Aorta (tissue), 5 donors: ENCODE measurements at regions not wholly inside any gene's neighbourhood (a gene's known extent, or its start where the extent isn't known, plus 50 kb on each side); places are given as distances from the start of the nearest gene placed in this dataset.
"Not testable (repeated sequence)": the region's sequence is repeated elsewhere in the genome, so short reads cannot be mapped to it uniquely, and the experiment has no call there.

Source experiments
- ATAC-seq: fragments of 200-7000 bp; cut with Tn5 transposase; one replicate; pipeline ENCODE4 v1.9.1; 2022; ENCODE audit warnings: moderate library complexity; ENCODE audit not compliant: low FRiP score
- DNase-seq, 2 donors: peaks; one replicate each; pipeline ENCODE4 v3.0.0-alpha.2; 2020
- H3K27ac ChIP-seq, 2 donors: one replicate each; pipeline ENCODE4 v1.5.1; 2013; ENCODE audit warnings: low read length in 2 of 2, mild to moderate bottlenecking in 2 of 2, moderate library complexity in 2 of 2, control low read depth in 1 of 2, inconsistent platforms in 1 of 2, low read depth in 1 of 2
- H3K27me3 ChIP-seq, 2 donors: one replicate each; pipeline ENCODE4 v1.6.1; 2013; ENCODE audit warnings: control low read depth in 1 of 2, low read length in 1 of 2, mild to moderate bottlenecking in 1 of 2, moderate library complexity in 1 of 2; ENCODE audit not compliant: insufficient read depth in 2 of 2, control insufficient read depth in 1 of 2
- H3K36me3 ChIP-seq, 2 donors: one replicate each; pipeline ENCODE4 v1.6.1; 2013; ENCODE audit warnings: control low read depth in 1 of 2, low read length in 1 of 2, mild to moderate bottlenecking in 1 of 2; ENCODE audit not compliant: insufficient read depth in 2 of 2, control insufficient read depth in 1 of 2
- H3K4me1 ChIP-seq, 2 donors: one replicate each; pipeline ENCODE4 v1.6.1; 2013; ENCODE audit warnings: low read length in 2 of 2, control low read depth in 1 of 2, mild to moderate bottlenecking in 1 of 2, moderate library complexity in 1 of 2; ENCODE audit not compliant: insufficient read depth in 2 of 2, control insufficient read depth in 1 of 2
- H3K4me3 ChIP-seq, 2 donors: one replicate each; pipeline ENCODE4 v1.5.1; 2013; ENCODE audit warnings: low read length in 2 of 2, control low read depth in 1 of 2, mild to moderate bottlenecking in 1 of 2
- H3K9me3 ChIP-seq: one replicate; pipeline ENCODE4 v1.6.1; 2013; ENCODE audit warnings: mild to moderate bottlenecking, low read length; ENCODE audit not compliant: control insufficient read depth
- WGBS, 2 donors: extraction: QIAGEN DNeasy Blood & Tissue Kit; methylation state at CpG; one replicate each; pipeline ENCODE4 v1.1.7; 2013; 5-methylcytosine and 5-hydroxymethylcytosine counted together
- intact Hi-C, 2 donors: fragments of 100-400 bp; cut with DNase I; formaldehyde crosslinking; loops; one replicate each; pipeline versions ENCODE4 v1.14.2 to v1.15.0; 2022
- donor health status: healthy with polysubstance abuse.
- donor health status: Bipolar disorder and iron deficiency.
- donor health status: DM: no; HTN: no; CAD: no.
- donor health status: DM: no; HTN: no; CAD: no.
- donor health status: DM: yes; HTN: yes; CAD: no.

- Histone ChIP-seq H3K36me3 (no peaks in the 10 kb centered on the region), H3K27me3 (no peaks in the 10 kb centered on the region), H3K4me3 (no peak overlapping the region), H3K27ac (no peak overlapping the region), H3K4me1 (no peaks in the 10 kb centered on the region), H3K9me3 (no peaks in the 10 kb centered on the region)
- ATAC-seq: no peak
- intact Hi-C loops: loop anchor here in 1 of 2 donors (10.0 kb wide), 1 partner anchor 396 kb away; the partner anchor contains the start of gene GUCY2F
- WGBS, 2 donors: 73 to 80% methylated on average over 2 of the region's 2 CpGs
- no peak for DNase-seq
Observed at GRCh38 chrX:109880629-109881028, 122.3 kb upstream of the TMEM164 start.

GRCh38 chrX:109886122-109886761 is 116.7 kb upstream of the TMEM164 start:
- DNase-seq (no peak), ATAC-seq (no peak)
- Histone ChIP-seq H3K4me1 (no peaks in the 10 kb centered on the region), H3K9me3 (no peaks in the 10 kb centered on the region), H3K27me3 (peaks cover 0 to 1% of the 10 kb centered on the region in 2 donors), H3K4me3 (no peak overlapping the region), H3K36me3 (no peaks in the 10 kb centered on the region), H3K27ac (no peak overlapping the region)
- intact Hi-C loops: loop anchor here (5.0 to 10.0 kb wide), 3 partner anchors 174 to 401 kb away; partner anchors contain the start of gene GUCY2F (in 1 of the 2)
- WGBS, 2 donors: 41 to 52% methylated on average over 4 of the region's 4 CpGs

GRCh38 chrX:109889289-109890006 is 113.5 kb upstream of the TMEM164 start:
- ATAC-seq (no peak), DNase-seq (no peak)
- Histone ChIP-seq H3K27ac (no peak overlapping the region), H3K9me3 (no peaks in the 10 kb centered on the region), H3K27me3 (peaks cover 0 to 1% of the 10 kb centered on the region in 2 donors), H3K4me1 (no peaks in the 10 kb centered on the region), H3K36me3 (no peaks in the 10 kb centered on the region), H3K4me3 (no peak overlapping the region)
- intact Hi-C loops: loop anchor here (5.0 to 10.0 kb wide), 3 partner anchors 177 to 405 kb away; partner anchors contain the start of gene GUCY2F (in 1 of the 2)
- WGBS, 2 donors: 49 to 65% methylated on average over 4 of the region's 4 CpGs

- 70 to 80% methylated on average over 3 of the region's 3 CpGs for WGBS, 2 donors
- Histone ChIP-seq H3K9me3 (no peaks in the 10 kb centered on the region), H3K27me3 (peaks cover 0 to 1% of the 10 kb centered on the region in 2 donors), H3K27ac (no peak overlapping the region), H3K36me3 (no peaks in the 10 kb centered on the region), H3K4me1 (no peaks in the 10 kb centered on the region), H3K4me3 (no peak overlapping the region)
- DNase-seq: no peak
- ATAC-seq: peak; percentile 25
- intact Hi-C loops: no loop called here
Observed at GRCh38 chrX:109890300-109890699, 112.6 kb upstream of the TMEM164 start.

GRCh38 chrX:109890910-109891502 is 111.9 kb upstream of the TMEM164 start:
- Histone ChIP-seq H3K27ac (no peak overlapping the region), H3K4me3 (no peak overlapping the region), H3K27me3 (peaks cover 0 to 1% of the 10 kb centered on the region in 2 donors), H3K9me3 (no peaks in the 10 kb centered on the region), H3K4me1 (no peaks in the 10 kb centered on the region), H3K36me3 (no peaks in the 10 kb centered on the region)
- peak; percentile 84 for ATAC-seq
- 11 to 20% methylated on average over 7 of the region's 7 CpGs for WGBS, 2 donors
- peak in 1 of 2 donors; percentile 62 for DNase-seq
- intact Hi-C loops: no loop called here

GRCh38 chrX:109896024-109896423 is 106.9 kb upstream of the TMEM164 start:
- ATAC-seq, intact Hi-C loops, H3K4me3 ChIP-seq, H3K27me3 ChIP-seq, DNase-seq, H3K9me3 ChIP-seq, H3K27ac ChIP-seq, H3K4me1 ChIP-seq, H3K36me3 ChIP-seq: not testable (repeated sequence)
- no CpG with 5 or more reads among the region's 1 CpG for WGBS, 2 donors

GRCh38 chrX:109902665-109903064 is 100.2 kb upstream of the TMEM164 start:
- H3K9me3 ChIP-seq: no peaks in the 10 kb centered on the region
- no peak overlapping the region for H3K4me3 ChIP-seq
- no peaks in the 10 kb centered on the region for H3K27me3 ChIP-seq
- no peak overlapping the region for H3K27ac ChIP-seq
- intact Hi-C loops: no loop called here
- no peaks in the 10 kb centered on the region for H3K36me3 ChIP-seq
- ATAC-seq: no peak
- H3K4me1 ChIP-seq: no peaks in the 10 kb centered on the region
- DNase-seq: no peak
- WGBS, 2 donors: 51 to 53% methylated on average over 4 of the region's 4 CpGs

GRCh38 chrX:109911046-109911445 is 91.9 kb upstream of the TMEM164 start:
- ATAC-seq (no peak), DNase-seq (no peak)
- Histone ChIP-seq H3K4me1 (no peaks in the 10 kb centered on the region), H3K27me3 (no peaks in the 10 kb centered on the region), H3K9me3 (no peaks in the 10 kb centered on the region), H3K36me3 (no peaks in the 10 kb centered on the region), H3K27ac (no peak overlapping the region), H3K4me3 (no peak overlapping the region)
- intact Hi-C loops: loop anchor here in 1 of 2 donors (5.0 kb wide), 2 partner anchors 236 to 501 kb away; no protein-coding TSS in a partner anchor
- WGBS, 2 donors: 6 to 13% methylated on average over 1 of the region's 1 CpG
